Testis (tissue), 2 donors: ENCODE measurements at regions not wholly inside any gene's neighbourhood (a gene's known extent, or its start where the extent isn't known, plus 50 kb on each side); places are given as distances from the start of the nearest gene placed in this dataset.

Experiments
- DNase-seq: peaks from one replicate; pipeline ENCODE4 v3.0.0-alpha.2; 2019
- H3K27ac ChIP-seq, 2 donors: fragments of 200-600 bp; sonication (generic); one replicate each; pipeline ENCODE4 v1.5.1; 2019
- H3K27me3 ChIP-seq: fragments of 200-600 bp; sonication (generic); one replicate; pipeline ENCODE4 v1.5.1; 2019
- H3K36me3 ChIP-seq: fragments of 200-600 bp; sonication (generic); one replicate; pipeline ENCODE4 v1.5.1; 2017; ENCODE audit warnings: low read depth; ENCODE audit errors: missing control alignments
- H3K4me1 ChIP-seq: fragments of 200-600 bp; sonication (generic); one replicate; pipeline ENCODE4 v1.5.1; 2019
- H3K4me3 ChIP-seq, 2 donors: fragments of 200-600 bp; sonication (generic); one replicate each; pipeline ENCODE4 v1.5.1; 2017 to 2019
- H3K9me3 ChIP-seq: fragments of 200-600 bp; sonication (generic); one replicate; pipeline ENCODE4 v1.5.1; 2017
- CTCF ChIP-seq, 3 experiments: fragments of 450-650 bp in 2 of 3; fragments of 200-600 bp in 1 of 3; sonication (generic) in 1 of 3; IDR thresholded peaks; one replicate each; pipeline ENCODE4 v1.5.1; 2016 to 2019; ENCODE audit warnings: antibody characterized with exemption in 3 of 3, mild to moderate bottlenecking in 2 of 3, moderate library complexity in 1 of 3
- POLR2A ChIP-seq: fragments of 450-650 bp; IDR thresholded peaks from one replicate; pipeline ENCODE4 v1.6.1; 2017; ENCODE audit warnings: antibody characterized with exemption, mild to moderate bottlenecking, moderate library complexity
- WGBS, 2 donors: methylation state at CpG; one replicate each; pipeline ENCODE4 v1.1.5; 2018; 5-methylcytosine and 5-hydroxymethylcytosine counted together
- intact Hi-C: fragments of 100-400 bp; cut with DNase I; formaldehyde crosslinking; loops from one replicate; pipeline ENCODE4 v1.15.1; 2023; ENCODE audit warnings: low total_unique reads

- TF ChIP-seq CTCF (IDR thresholded peaks at IDR 0.05) (no peak), POLR2A (no peak)
- Histone ChIP-seq H3K4me1 (no peaks in the 10 kb centered on the region), H3K36me3 (no peaks in the 10 kb centered on the region), H3K27ac (no peak overlapping the region), H3K27me3 (no peaks in the 10 kb centered on the region), H3K9me3 (no peaks in the 10 kb centered on the region), H3K4me3 (no peak overlapping the region)
- DNase-seq, result no peak
- intact Hi-C loops, result no loop called here
Observed at GRCh38 chr11:43222215-43222614, 89.6 kb upstream of the API5 start.

GRCh38 chr11:43223026-43223425 lies 88.8 kb upstream of the API5 start:
- H3K4me3 ChIP-seq, result no peak overlapping the region
- H3K36me3 ChIP-seq, result no peaks in the 10 kb centered on the region
- TF ChIP-seq CTCF (IDR thresholded peaks at IDR 0.05) (no peak), POLR2A (no peak)
- DNase-seq, result no peak
- no peak overlapping the region for H3K27ac ChIP-seq
- intact Hi-C loops, result no loop called here
- WGBS, 2 donors, result 68 to 85% methylated on average over 3 of the region's 3 CpGs
- H3K4me1 ChIP-seq, result no peaks in the 10 kb centered on the region
- H3K27me3 ChIP-seq, result no peaks in the 10 kb centered on the region
- H3K9me3 ChIP-seq, result no peaks in the 10 kb centered on the region

- intact Hi-C loops, result no loop called here
- Histone ChIP-seq H3K4me1 (no peaks in the 10 kb centered on the region), H3K27me3 (no peaks in the 10 kb centered on the region), H3K36me3 (no peaks in the 10 kb centered on the region), H3K9me3 (no peaks in the 10 kb centered on the region), H3K27ac (no peak overlapping the region), H3K4me3 (no peak overlapping the region)
- WGBS, 2 donors, result 22 to 32% methylated on average over 3 of the region's 3 CpGs
- DNase-seq, result no peak
- TF ChIP-seq POLR2A, result no peak
- no peak for TF ChIP-seq CTCF (IDR thresholded peaks at IDR 0.05)
Observed at GRCh38 chr11:43234881-43235280, 76.9 kb upstream of the API5 start.

GRCh38 chr11:43238341-43238740 lies 73.5 kb upstream of the API5 start:
- DNase-seq, result no peak
- Histone ChIP-seq H3K27ac (no peak overlapping the region), H3K9me3 (no peaks in the 10 kb centered on the region), H3K4me3 (no peak overlapping the region), H3K4me1 (no peaks in the 10 kb centered on the region), H3K36me3 (no peaks in the 10 kb centered on the region), H3K27me3 (no peaks in the 10 kb centered on the region)
- 94 to 99% methylated on average over 3 of the region's 3 CpGs for WGBS, 2 donors
- intact Hi-C loops, result no loop called here
- TF ChIP-seq POLR2A (no peak), CTCF (IDR thresholded peaks at IDR 0.05) (no peak)

- DNase-seq, result no peak
- 78 to 80% methylated on average over 3 of the region's 3 CpGs for WGBS, 2 donors
- no peaks in the 10 kb centered on the region for H3K9me3 ChIP-seq
- H3K27me3 ChIP-seq, result no peaks in the 10 kb centered on the region
- intact Hi-C loops, result no loop called here
- no peak overlapping the region for H3K27ac ChIP-seq
- H3K4me1 ChIP-seq, result no peaks in the 10 kb centered on the region
- no peaks in the 10 kb centered on the region for H3K36me3 ChIP-seq
- TF ChIP-seq CTCF (IDR thresholded peaks at IDR 0.05) (no peak), POLR2A (no peak)
- H3K4me3 ChIP-seq, result no peak overlapping the region
Observed at GRCh38 chr11:43239791-43240190, 72.0 kb upstream of the API5 start.
